GM18502 (cell line): ENCODE measurements at regions not wholly inside any gene's neighbourhood (a gene's known extent, or its start where the extent isn't known, plus 50 kb on each side); places are given as distances from the start of the nearest gene placed in this dataset.
"Not testable (repeated sequence)": the region's sequence is repeated elsewhere in the genome, so short reads cannot be mapped to it uniquely, and the experiment has no call there.

Experiments used
- ATAC-seq: cut with Tn5 transposase; IDR thresholded peaks from one replicate; pipeline ENCODE4 v1.9.1; 2021; ENCODE audit warnings: mild to moderate bottlenecking; ENCODE audit not compliant: unreplicated experiment, poor library complexity

GRCh38 chr5:101785090-101785489 is 511.0 kb downstream of the SLCO4C1 start:
- no peak for ATAC-seq

GRCh38 chr5:101783241-101784013 is 512.7 kb downstream of the SLCO4C1 start:
- ATAC-seq = no peak

- no peak for ATAC-seq
Measured at GRCh38 chr5:101782352-101783103, 513.6 kb downstream of the SLCO4C1 start.

GRCh38 chr5:101751105-101751504 is 545.0 kb downstream of the SLCO4C1 start:
- no peak for ATAC-seq

- ATAC-seq = not testable (repeated sequence)
Measured at GRCh38 chr5:101743000-101743399, 553.1 kb downstream of the SLCO4C1 start.

GRCh38 chr5:101728933-101729332 is 567.2 kb downstream of the SLCO4C1 start:
- no peak for ATAC-seq

GRCh38 chr5:101721543-101721942 is 574.5 kb downstream of the SLCO4C1 start:
- no peak for ATAC-seq

GRCh38 chr5:101720033-101720432 is 576.1 kb downstream of the SLCO4C1 start:
- ATAC-seq = no peak

- ATAC-seq = no peak
Measured at GRCh38 chr5:101717721-101718120, 578.4 kb downstream of the SLCO4C1 start.

- no peak for ATAC-seq
Measured at GRCh38 chr5:101716941-101717340, 579.1 kb downstream of the SLCO4C1 start.

GRCh38 chr5:101715790-101716189 is 580.3 kb downstream of the SLCO4C1 start:
- not testable (repeated sequence) for ATAC-seq

GRCh38 chr5:101689306-101689705 is 606.8 kb downstream of the SLCO4C1 start:
- ATAC-seq = no peak

GRCh38 chr5:101688156-101688555 is 607.9 kb downstream of the SLCO4C1 start:
- no peak for ATAC-seq

- ATAC-seq = no peak
Measured at GRCh38 chr5:101687349-101687985, 608.6 kb downstream of the SLCO4C1 start.

- ATAC-seq = no peak
Measured at GRCh38 chr5:101686536-101687157, 609.4 kb downstream of the SLCO4C1 start.

GRCh38 chr5:101679816-101680215 is 616.3 kb downstream of the SLCO4C1 start:
- ATAC-seq = no peak

- ATAC-seq = peak; percentile 86
Measured at GRCh38 chr5:101678481-101679193, 617.4 kb downstream of the SLCO4C1 start.

GRCh38 chr5:101677961-101678360 is 618.1 kb downstream of the SLCO4C1 start:
- no peak for ATAC-seq

GRCh38 chr5:101676646-101677045 is 619.4 kb downstream of the SLCO4C1 start:
- ATAC-seq = no peak
